ENCODE measurements at regions not wholly inside any gene's neighbourhood (a gene's known extent, or its start where the extent isn't known, plus 50 kb on each side); places are given as distances from the start of the nearest gene placed in this dataset.
A peak's percentile ranks its signal among the peaks of the same experiment; 100 is the strongest.

DNA sequence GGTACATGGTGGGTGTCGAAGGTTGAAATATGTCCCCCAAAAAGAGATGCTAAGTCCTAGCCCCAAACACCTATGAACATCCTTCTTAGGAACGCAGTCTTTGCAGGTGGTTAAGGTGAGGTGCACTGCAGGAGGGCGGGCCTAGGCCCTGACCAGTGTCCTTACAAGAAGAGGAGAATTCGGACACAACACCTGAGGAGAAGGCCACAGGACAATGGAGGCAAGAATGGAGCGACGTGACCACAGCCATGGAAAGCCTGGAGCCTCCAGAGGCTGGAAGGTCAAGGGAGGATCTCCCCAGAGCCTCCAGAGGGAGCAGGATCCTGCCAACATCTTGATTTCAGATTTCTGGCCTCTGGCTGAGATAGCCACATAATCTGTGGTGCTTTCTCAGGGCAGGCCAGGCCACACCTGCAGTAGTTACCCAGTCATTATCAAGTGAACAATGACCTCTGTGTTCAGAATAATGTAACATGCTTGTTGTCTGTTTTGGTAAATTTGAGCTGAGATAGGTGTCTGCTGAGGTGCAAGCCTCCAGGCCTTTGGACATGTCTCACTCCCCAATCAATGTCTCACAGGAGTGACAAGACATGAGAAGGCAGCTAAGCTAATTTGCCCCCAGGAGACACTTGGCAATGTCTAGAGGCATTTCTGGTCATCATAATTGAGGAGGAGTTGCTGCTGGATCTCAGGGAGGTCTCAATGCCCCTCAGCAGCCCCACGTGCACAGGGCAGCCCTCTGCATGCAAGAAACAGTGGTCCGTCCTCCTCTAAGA is 498.9 kb downstream of the BRD1 start:
- no peak for DNase-seq (ENCODE audit: low spot score)
- TF ChIP-seq, protein P1, sequence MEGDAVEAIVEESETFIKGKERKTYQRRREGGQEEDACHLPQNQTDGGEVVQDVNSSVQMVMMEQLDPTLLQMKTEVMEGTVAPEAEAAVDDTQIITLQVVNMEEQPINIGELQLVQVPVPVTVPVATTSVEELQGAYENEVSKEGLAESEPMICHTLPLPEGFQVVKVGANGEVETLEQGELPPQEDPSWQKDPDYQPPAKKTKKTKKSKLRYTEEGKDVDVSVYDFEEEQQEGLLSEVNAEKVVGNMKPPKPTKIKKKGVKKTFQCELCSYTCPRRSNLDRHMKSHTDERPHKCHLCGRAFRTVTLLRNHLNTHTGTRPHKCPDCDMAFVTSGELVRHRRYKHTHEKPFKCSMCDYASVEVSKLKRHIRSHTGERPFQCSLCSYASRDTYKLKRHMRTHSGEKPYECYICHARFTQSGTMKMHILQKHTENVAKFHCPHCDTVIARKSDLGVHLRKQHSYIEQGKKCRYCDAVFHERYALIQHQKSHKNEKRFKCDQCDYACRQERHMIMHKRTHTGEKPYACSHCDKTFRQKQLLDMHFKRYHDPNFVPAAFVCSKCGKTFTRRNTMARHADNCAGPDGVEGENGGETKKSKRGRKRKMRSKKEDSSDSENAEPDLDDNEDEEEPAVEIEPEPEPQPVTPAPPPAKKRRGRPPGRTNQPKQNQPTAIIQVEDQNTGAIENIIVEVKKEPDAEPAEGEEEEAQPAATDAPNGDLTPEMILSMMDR (IDR thresholded peaks at IDR 0.05; ENCODE audit: extremely low read depth, missing control alignments): no peak

DNA sequence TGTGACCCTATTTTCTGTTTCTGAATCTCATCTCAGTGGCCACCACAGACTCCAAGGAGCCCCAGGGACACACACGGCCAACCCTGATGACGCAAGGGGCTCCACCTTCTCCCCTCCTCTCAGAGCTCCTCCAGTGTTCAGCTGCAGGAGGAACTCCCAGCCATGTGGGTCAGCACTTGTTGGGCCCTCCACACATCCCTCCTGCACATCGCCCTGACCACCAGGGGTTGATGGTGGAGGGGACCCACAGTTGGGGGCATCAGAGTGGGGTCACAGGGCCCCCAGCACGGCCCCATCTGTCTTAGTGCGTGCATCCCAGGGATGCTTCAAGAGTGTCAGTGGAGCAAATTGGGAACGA is 499.6 kb downstream of the BRD1 start:
- TF ChIP-seq, protein P1 (IDR thresholded peaks at IDR 0.05; ENCODE audit: extremely low read depth, missing control alignments): no peak
- no peak for DNase-seq (ENCODE audit: low spot score)

DNA sequence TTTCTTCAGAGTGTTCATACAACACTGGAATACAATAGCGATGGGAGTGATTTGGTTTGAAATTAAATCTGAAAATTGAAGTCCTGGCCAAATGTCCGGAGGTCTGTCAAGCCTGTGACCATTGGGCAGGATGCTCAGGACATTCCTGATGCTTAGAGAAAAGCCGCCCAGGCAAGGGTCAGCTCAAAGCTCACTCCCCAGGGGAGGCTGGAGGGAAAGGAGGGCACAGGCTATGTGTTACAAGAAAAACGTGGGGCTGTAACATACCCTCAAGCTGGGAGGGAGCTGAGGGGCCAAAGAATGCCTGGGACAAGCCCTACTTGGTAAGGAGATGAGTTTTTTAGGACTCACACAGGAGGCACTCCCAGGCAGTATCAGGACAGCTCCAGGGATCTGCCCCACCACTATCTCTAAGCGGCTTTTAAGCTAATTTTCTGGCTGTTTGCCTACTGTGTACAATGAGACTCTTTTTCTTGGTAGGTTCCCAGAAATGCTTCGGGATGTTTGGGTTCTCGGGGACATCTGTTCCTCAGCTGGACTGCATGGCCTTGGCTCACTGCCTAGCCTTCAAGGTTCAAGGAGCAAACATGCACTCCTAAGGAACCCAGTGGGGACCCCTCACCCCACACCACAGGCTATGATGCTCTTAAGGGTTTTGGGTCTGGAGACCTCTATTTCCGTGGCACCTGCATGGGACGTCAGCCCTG is 500.1 kb downstream of the BRD1 start:
- TF ChIP-seq, protein P1 (IDR thresholded peaks at IDR 0.05; ENCODE audit: extremely low read depth, missing control alignments): no peak

DNA sequence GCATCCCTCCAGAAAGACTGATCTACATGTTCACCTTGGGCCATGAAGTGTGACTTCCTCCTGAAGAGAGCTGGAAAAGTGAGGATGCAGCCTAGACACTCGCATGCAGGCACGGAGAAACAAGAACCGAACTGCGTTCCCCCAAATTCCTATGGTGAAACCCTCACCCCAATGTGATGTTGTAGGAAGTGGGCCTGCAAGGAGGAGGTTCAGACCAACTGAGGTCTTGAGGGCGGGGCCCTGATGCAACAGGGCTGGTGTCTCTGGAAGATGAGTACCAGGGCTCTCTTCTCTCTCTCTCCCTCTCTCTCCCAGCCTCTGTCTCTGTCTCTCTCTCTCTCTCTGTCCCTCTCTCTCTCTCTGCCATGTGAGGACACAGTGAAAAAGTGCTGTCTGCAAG is 501.1 kb downstream of the BRD1 start:
- TF ChIP-seq, protein P1 (IDR thresholded peaks at IDR 0.05; ENCODE audit: extremely low read depth, missing control alignments): no peak
- DNase-seq (ENCODE audit: low spot score): no peak

More for the DNA sequence above, 500.1 kb downstream of the BRD1 start:
- peak; percentile 4 for DNase-seq (ENCODE audit: low spot score)

DNA sequence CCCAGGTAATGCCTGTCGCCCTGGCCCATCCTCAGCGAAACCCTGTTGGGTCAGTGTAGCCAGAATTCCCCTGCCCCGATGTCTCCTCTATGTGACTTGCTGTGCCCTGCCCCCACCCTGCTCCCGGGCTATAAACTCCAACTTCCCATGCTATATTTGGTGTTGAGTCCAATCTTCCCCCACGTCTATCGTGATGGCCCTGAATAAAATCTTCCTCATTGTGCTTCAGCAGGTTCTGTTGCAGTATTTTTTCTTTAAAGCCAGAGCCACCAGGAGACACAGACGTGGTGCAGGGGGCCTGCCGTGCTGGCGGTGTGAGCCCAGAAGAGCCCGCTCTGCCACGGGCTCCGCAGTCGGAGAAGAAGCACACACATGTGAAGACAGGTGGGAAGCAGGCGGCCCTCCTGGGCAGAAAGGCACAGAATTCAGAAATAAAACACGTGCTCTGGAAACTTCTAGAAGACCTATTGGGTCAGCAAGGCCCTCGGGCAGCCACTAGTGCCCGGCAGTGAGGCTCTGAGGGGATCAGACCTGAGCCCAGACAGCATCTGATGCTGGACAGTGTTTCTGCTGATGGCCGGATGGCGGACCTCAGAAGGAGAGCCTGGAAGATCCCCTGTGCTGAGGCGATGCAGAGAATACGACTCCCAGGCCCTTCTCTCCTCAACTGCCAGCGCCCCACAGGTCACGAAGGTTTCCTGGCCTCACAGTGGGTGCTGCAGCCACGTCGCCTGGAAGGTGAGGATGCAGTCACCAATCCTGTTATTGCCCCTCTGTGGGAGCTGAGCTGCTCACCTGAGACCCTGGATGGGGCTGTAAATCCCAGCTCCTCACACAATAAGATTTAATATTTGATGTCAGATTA is 501.9 kb downstream of the BRD1 start:
- TF ChIP-seq, protein P1 (IDR thresholded peaks at IDR 0.05; ENCODE audit: extremely low read depth, missing control alignments): no peak
- no peak for DNase-seq (ENCODE audit: low spot score)

DNA sequence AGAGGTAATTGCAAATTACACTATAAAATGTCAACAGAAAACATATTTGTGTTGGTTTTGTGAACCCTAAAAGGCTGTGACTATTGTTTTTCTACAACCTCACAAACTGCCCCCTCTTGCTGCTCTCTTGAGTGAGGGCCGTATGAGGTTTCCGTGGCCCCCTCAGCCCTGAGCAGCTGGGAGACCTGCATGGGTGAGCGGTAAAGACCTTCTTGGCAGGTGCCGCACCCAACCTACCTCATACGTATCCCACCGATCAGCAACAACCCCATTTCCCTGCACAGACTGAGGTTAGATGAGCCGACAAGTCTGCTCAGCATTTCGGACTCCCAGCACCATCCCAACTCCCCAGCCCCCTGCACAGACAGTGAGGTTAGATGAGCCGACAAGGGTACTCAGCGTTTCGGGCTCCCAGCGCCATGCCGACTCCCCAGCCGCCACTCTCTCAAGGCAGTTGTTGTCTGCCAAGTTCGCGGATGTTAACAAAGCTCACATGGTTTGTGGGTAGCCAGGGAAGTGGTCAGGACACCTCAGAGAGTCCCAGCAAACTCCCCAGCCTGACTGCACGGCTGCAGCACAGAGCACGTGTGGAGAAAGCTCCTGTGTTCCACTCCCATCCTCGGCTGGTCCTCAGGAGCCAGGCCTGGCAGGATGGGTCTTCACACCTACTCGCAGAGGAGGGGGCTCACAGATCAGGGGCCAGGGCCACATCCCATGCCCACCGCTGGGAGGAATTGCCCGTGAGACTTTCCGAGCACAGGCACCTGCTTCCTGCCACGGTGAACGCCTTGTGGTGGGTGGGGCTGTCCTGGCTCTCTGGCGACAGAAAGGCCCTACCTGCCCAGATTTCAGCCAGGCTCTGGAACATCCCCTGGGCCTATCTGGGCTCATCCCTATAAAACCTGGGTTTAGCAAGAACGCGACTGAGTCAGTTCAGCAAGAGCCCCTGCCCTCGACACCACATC is 502.9 kb downstream of the BRD1 start:
- no peak for DNase-seq (ENCODE audit: low spot score)
- TF ChIP-seq, protein P1 (IDR thresholded peaks at IDR 0.05; ENCODE audit: extremely low read depth, missing control alignments): no peak

Data from GM20000 (cell line).